GM13976 (cell line): ENCODE measurements at regions not wholly inside any gene's neighbourhood (a gene's known extent, or its start where the extent isn't known, plus 50 kb on each side); places are given as distances from the start of the nearest gene placed in this dataset.

Experiments
- DNase-seq: peaks from one replicate; pipeline ENCODE4 v3.0.0; 2012; ENCODE audit warnings: low spot score
- CTCF ChIP-seq: IDR thresholded peaks from 2 replicates; pipeline ENCODE4 v1.5.1; 2012; ENCODE audit warnings: borderline replicate concordance, mild to moderate bottlenecking; ENCODE audit not compliant: insufficient read depth; ENCODE audit errors: extremely low read depth, missing control alignments, control extremely low read depth
- in situ Hi-C: fragments of 300-500 bp; cut with MboI; formaldehyde crosslinking; loops from one replicate; pipeline ENCODE4 v1.12.0; 2022; ENCODE audit warnings: low sequenced_read_pairs, mixed read lengths, inconsistent platforms; ENCODE audit not compliant: unreplicated experiment

- no peak for DNase-seq
- in situ Hi-C loops = no loop called here
- no peak for TF ChIP-seq CTCF
These were observed 513.5 kb upstream of the PROK2 start for GRCh38 chr3:72298201-72299152.

DNA sequence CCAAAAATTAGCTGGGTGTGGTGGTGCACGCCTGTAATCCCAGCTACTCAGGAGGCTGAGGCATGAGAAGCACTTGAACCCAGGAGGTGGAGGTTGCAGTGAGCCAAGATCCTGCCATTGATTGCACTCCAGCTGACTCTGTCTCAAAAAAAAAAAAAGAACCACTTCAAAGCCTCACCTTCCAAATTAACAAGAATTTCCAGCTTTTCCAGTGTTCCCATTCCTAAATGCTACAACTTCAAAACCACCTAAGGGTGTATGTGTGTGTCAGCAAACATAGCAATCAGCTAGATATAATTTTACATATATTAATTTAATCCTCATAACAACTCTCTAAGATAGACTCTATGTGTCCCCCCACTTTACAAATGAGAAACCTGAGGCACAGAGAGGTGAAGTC lies 512.5 kb upstream of the PROK2 start:
- no peak for DNase-seq
- in situ Hi-C loops = no loop called here
- no peak for TF ChIP-seq CTCF

DNA sequence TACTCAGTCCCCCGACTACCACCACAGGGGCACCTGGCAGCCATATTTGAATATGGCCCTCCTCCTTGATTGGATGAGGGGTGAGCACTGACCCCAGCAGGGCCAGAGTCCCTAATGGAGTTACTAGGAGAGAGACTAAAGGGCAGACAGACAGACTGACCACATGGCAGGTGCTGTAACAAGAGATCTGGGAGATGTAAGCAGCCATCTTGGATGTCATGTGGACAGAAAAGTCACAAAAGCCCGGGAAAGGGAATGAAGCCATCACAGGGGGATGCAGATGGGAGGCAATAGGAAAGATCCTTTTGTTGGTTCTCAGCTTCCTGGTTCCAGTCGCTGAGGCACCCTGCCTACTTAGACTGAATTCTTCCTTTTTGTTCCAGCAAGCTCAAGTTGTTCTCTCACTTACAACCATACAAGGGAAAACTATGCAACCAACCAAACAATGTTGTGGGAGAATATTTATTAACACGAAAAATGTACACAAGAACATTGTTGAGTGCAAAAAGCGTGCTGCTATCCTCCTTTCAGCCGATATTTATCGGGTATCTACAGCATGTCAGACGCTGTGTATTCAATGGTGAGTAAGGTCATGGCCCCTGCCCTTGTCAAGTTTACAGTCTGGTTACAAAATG lies 511.6 kb upstream of the PROK2 start:
- in situ Hi-C loops = no loop called here
- TF ChIP-seq CTCF = no peak
- no peak for DNase-seq

DNA sequence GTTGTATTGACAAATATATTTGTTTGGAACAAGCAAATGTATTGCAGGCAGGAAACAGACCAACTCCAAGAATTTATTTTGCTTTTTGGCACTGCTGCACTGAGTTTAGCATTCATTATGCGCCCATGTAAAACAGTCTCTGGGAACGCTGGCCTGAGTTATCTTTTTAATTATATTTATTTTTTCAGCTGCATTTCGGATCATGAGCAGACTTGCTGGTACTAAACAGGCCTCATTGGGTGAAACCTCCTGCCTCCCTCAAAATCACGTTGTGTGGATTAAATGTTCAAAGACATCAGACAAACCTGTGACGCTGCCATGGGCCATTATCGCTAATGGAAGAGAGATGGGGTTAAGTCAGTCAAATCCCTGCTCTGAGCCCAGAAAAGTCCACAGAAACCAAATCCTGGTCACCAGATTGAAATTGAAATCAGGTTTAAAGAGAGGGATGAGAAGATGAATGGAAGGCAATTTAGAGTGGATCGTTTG lies 511.1 kb upstream of the PROK2 start:
- DNase-seq = no peak
- in situ Hi-C loops = no loop called here
- no peak for TF ChIP-seq CTCF

DNA sequence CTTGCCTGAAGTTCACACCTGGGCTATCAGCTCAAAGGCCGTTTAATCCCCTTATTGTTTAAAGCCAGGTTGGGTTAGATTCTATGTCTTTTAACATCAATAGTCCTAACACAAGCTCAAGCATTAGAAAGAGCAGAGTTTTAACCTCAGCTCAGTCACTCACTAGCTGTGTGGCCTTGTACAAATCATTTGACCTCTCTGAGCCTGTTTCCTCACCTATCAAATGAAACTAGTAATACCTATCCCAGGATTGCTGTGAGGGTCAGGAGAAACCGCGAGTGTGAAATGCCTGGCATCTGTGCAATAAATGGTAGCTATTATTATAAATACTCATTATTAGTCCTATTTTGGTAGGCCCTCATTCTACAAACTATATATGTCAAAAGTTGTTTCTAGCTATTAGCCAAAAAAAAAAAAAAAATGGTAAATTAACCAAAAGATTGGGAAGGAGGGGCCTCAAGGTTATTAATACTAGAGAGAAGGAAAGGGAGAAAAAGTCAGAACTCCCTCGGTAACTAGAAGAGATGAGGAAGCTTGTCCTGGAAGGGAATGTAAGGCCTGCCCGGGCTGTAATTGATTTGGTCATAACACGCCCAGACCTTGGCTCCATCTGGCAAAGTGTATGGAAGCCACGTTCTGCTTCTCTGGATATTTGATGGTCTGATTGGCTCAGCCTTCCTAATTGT lies 510.5 kb upstream of the PROK2 start:
- in situ Hi-C loops = no loop called here
- no peak for DNase-seq
- no peak for TF ChIP-seq CTCF

- DNase-seq = no peak
- in situ Hi-C loops = no loop called here
- no peak for TF ChIP-seq CTCF
These were observed 506.1 kb upstream of the PROK2 start for GRCh38 chr3:72290859-72291638.
